HG03175 (cell line): ENCODE measurements at regions not wholly inside any gene's neighbourhood (a gene's known extent, or its start where the extent isn't known, plus 50 kb on each side); places are given as distances from the start of the nearest gene placed in this dataset.
"Not testable (repeated sequence)": the region's sequence is repeated elsewhere in the genome, so short reads cannot be mapped to it uniquely, and the experiment has no call there.

Experiments
- ATAC-seq: cut with Tn5 transposase; IDR thresholded peaks from one replicate; pipeline ENCODE4 v1.9.1; 2021; ENCODE audit warnings: mild to moderate bottlenecking, moderate library complexity; ENCODE audit not compliant: unreplicated experiment

DNA sequence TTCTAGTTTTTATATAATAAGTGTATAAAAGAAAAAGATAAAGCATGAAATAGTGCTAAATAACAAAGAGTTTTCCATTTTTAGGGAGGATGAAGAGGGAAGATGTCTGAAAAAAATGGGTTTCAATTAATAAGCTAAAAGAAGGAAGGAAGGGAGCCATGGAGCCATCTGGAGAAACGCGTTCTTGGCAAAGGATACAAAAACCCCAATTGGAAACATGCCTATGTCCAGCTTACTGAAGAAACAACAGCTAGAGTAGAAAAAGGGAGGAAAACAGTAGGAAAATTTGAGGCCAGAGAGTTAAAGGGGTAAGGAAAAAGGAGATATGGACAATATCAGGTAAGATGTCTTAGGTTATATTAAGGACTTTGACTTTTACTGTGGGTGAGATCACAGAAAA lies 416.2 kb upstream of the GHITM start:
- ATAC-seq, result no peak

- peak; percentile 62 for ATAC-seq
Measured at GRCh38 chr10:83724471-83725241, 414.7 kb upstream of the GHITM start.

DNA sequence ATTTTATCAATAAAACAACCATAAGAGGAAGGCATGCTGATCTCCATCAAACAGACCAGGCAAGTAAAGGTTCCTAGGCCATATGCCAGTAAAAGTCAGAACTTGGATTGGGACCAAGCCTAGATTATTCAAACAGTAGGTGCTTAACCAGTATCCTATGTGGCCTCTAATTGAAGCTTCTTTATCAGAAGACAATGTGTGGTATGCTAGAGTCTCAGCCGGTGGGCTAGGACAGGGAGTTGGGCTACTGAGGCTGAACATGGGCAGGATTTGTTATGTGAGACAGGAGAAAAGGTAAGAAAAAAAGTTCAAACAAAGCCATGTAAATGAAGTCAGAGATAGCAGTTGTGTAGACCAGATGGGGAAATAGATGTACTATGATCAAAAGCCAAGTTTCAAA lies 413.7 kb upstream of the GHITM start:
- ATAC-seq, result no peak

DNA sequence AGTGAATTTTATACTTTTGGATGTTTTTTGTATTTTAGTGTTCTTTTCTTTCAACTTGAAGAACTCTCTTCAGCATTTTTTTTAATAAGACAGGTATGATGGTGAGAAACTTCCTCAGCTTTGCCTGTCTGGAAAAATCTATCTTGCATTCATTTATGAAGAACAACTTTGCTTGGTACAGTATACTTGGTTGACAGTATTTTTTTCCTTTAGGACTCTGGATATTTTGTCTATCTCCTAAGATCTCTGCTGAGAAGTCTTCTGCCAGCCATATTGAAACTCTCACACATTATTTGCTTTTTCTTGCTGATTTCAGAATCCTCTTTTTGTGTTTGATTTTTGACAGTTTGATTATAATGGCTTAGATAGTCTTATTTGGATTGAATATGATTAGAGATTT lies 405.0 kb upstream of the GHITM start:
- no peak for ATAC-seq

DNA sequence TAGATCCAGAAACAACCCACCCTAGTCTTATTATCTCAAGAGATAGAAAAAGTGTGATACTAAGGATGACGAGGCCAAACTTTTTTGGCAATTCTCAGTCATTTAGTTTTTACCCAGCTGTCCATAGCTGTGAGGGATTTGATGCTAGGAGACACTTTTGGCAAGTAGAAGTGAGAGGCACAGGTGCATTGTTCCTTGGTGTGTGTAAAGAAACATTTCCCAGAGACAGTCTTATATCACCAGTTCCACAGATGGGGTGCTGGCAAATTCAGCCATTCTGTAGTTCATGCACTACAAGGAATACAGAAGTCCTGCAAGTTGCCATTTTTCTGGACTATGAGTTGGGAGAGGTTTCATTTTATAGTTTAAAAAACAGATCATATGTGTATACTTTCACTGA lies 403.3 kb upstream of the GHITM start:
- ATAC-seq, result no peak

DNA sequence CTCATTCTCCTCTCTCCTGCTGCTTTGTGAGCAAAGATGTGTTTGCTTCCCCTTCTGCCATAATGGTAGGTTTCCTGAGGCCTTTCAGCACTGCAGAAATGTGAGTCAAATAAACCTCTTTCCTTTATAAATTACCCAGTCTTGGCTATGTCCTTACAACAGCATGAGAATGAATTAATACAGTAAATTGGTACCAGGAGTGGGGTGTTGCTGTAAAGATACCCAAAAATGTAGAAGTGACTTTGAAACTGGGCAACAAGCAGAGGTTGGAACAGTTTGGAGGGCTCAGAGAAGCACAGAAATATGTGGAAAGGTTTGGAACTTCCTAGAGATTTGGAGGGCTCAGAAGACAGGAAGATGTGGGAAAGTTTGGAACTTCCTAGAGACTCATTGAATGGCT lies 388.7 kb upstream of the GHITM start:
- no peak for ATAC-seq

DNA sequence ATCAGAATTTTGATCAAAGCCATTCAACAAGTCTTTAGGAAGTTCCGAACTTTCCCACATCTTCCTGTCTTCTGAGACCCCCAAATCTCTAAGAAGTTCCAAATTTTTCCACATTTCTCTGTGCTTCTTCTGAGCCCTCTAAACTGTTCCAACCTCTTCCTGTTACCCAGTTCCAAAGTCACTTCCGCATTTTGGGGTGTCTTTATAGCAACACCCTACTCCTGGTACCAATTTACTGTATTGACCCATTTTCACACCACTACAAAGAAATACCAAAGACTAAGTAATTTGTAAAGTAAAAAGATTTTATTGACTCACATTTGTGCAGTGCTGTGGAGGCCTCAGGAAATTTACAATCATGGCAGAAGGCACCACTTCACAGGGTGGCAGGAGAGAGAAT lies 385.8 kb upstream of the GHITM start:
- no peak for ATAC-seq

GRCh38 chr10:83754857-83755256 lies 384.5 kb upstream of the GHITM start:
- no peak for ATAC-seq

GRCh38 chr10:83760142-83760541 lies 379.2 kb upstream of the GHITM start:
- no peak for ATAC-seq

- no peak for ATAC-seq
Measured at GRCh38 chr10:83764666-83765065, 374.6 kb upstream of the GHITM start.

- ATAC-seq, result no peak
Measured at GRCh38 chr10:83765731-83766130, 373.6 kb upstream of the GHITM start.

- ATAC-seq, result no peak
Measured at GRCh38 chr10:83769281-83769820, 370.0 kb upstream of the GHITM start.

- not testable (repeated sequence) for ATAC-seq
Measured at GRCh38 chr10:83786701-83787100, 352.6 kb upstream of the GHITM start.

DNA sequence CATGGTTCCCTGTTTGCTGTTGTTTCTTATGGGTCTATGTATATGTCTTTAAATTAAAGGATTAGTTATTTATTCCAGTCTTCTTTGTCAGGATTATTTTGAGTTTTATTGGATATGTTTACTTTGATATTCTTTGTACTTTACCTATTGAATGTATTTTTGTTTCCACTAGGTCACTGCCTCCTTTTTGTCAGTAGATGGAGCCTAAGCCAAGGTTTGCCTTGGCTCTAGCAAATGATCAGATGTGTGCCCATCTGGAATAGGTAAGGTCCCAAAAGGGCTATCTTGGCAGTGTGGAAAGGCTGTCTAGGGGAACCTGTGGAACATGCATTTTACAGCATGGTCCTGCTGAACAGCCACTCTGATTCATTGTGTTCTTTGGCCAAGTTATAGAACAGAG lies 337.3 kb upstream of the GHITM start:
- ATAC-seq, result no peak

- ATAC-seq, result no peak
Measured at GRCh38 chr10:83806717-83807116, 332.6 kb upstream of the GHITM start.

DNA sequence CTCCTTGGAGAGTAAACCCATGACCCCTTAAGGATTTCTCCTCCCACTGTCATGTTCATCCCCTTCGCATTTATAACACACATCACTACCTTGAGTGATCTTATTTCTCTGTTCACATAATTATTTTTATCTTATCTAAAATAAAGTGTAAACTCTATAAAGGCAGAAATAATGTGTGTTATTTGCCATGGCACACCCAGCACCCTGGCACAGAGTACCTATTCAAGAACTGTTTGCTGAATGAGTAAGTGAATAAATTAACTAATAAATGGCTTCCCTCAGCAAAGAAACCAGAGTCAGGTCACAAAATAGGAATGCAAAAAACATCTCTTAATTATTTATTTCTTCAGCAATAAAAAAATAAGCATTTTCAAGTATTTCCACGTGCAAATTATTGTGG lies 330.3 kb upstream of the GHITM start:
- ATAC-seq, result no peak

DNA sequence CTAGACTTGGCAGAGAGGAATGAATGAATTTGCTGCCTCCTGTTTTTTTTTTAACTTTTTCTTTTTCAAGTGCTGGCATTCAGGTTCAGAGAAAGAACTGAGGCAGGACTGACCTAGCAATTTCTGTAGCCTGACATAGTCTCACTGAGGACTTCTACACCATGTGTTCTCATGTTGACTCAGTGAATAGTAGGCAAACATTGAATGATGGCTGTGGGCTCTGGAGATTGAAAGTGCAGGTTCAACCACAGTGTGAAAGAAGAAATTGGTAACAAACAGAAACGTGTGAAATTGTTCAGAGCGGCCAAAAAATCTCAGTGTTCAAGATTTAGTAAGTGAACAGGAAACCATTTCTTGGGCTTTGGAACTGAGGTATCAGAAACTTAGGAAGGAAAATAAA lies 322.4 kb upstream of the GHITM start:
- ATAC-seq, result peak; percentile 61

- no peak for ATAC-seq
Measured at GRCh38 chr10:83817797-83818196, 321.5 kb upstream of the GHITM start.

GRCh38 chr10:83819609-83820008 lies 319.7 kb upstream of the GHITM start:
- no peak for ATAC-seq

- ATAC-seq, result no peak
Measured at GRCh38 chr10:83820033-83820432, 319.3 kb upstream of the GHITM start.

DNA sequence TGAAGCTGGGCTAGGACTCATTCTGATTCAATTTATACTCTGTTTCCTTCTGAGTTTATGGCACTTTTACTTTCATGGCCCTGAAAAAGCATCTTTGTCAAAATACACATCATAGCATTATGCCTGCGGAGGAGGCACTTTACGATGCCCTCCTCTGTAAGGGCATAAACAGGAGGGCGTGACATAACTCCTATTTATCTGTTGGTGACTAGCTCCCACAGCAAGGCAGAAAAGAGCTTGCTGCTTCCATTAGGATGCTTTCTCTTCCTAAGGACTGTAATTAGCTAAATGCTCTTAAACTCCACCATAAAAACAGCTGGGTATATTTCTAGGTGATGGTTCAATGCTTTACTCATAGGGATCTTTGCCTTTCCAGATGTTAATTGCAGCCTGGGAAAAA lies 315.2 kb upstream of the GHITM start:
- no peak for ATAC-seq

DNA sequence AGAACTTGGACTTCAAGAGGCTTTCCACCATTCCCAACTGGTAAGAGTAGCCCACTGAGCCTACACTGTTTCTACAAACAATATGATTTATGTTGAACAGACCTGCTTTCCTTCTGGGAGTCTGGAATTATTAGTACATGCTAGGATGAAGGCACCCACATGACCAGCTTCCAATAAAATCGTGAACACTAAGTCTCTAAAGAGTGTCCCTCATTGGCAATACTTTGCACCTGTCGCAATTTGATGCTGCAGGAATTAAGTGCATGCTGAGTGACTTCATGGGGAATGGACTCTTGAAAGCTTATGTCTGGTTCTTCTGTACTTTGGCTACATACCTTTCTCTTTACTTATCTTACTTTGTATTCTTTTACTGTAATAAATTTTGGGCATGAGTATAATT lies 305.2 kb upstream of the GHITM start:
- no peak for ATAC-seq
